GM12878 (cell line): ENCODE measurements at regions not wholly inside any gene's neighbourhood (a gene's known extent, or its start where the extent isn't known, plus 50 kb on each side); places are given as distances from the start of the nearest gene placed in this dataset.

Experiments used
- ATAC-seq: fragments of 200-7000 bp; cut with Tn5 transposase; 3 replicates; pipeline ENCODE4 v1.9.1; 2020; ENCODE audit warnings: mild to moderate bottlenecking, moderate library complexity
- BruUV-seq: library from RNA; stranded (reverse); fragments of 400-500 nt; replicated peaks from 2 replicates; lab custom pipeline; 2021; lab: Mats Ljungman, UMichigan
- CTCF ChIA-PET: fragments of 300-600 bp; sonication (Branson Sonifier 250); formaldehyde crosslinking; extraction: SDS; loops from one replicate; lab custom pipeline; 2021; ENCODE audit warnings: inconsistent platforms; lab: Yijun Ruan, JAX
- POLR2A ChIA-PET: fragments of 350-600 bp; formaldehyde crosslinking; extraction: SDS; loops from one replicate; lab custom pipeline; 2021; ENCODE audit warnings: inconsistent platforms; lab: Charles Lee
- RAD21 ChIA-PET: fragments of 300-600 bp; sonication (Branson Sonifier 250); formaldehyde crosslinking; loops from one replicate; lab custom pipeline; 2023; ENCODE audit warnings: antibody characterized with exemption; ENCODE audit not compliant: unreplicated experiment; lab: Charles Lee
- SMC1A ChIA-PET: fragments of 300-600 bp; sonication (Branson Sonifier 250); formaldehyde crosslinking; loops from one replicate; lab custom pipeline; 2023; ENCODE audit not compliant: unreplicated experiment, uncharacterized antibody; lab: Charles Lee
- DNase-seq: peaks from one replicate; pipeline ENCODE4 v3.0.0-alpha.2; 2011; ENCODE audit warnings: low read depth, low spot score
- FAIRE-seq: peaks from 3 replicates; lab custom pipeline; 2011; peaks lifted over from hg19 to GRCh38; lab: Jason Lieb, UNC
- H2AFZ ChIP-seq: 2 replicates; pipeline ENCODE4 v1.6.0; 2011; ENCODE audit warnings: low read depth, low read length, control low read depth; ENCODE audit not compliant: control insufficient read depth
- H3K27ac ChIP-seq: 2 replicates; pipeline ENCODE4 v1.5.1; 2011; ENCODE audit warnings: control low read depth; ENCODE audit not compliant: control insufficient read depth, insufficient read depth
- H3K27me3 ChIP-seq, 2 experiments: replicated peaks in 1 of 2; 2 replicates each; pipeline versions ENCODE4 v1.6.0 to v1.6.1; 2011; ENCODE audit warnings: low read length in 1 of 2; ENCODE audit not compliant: control insufficient read depth in 2 of 2, insufficient read depth in 2 of 2
- H3K36me3 ChIP-seq, 2 experiments: 2 replicates each; pipeline ENCODE4 v1.5.1; 2011; ENCODE audit warnings: low read length in 1 of 2; ENCODE audit not compliant: control insufficient read depth in 2 of 2, insufficient read depth in 2 of 2
- H3K4me1 ChIP-seq: 2 replicates; pipeline ENCODE4 v1.6.1; 2011; ENCODE audit warnings: mild to moderate bottlenecking, low read length, moderate library complexity, mixed read lengths; ENCODE audit not compliant: control insufficient read depth, insufficient read depth
- H3K4me2 ChIP-seq: 2 replicates; pipeline ENCODE4 v1.6.0; 2011; ENCODE audit warnings: control low read depth; ENCODE audit not compliant: control insufficient read depth, insufficient read depth
- H3K4me3 ChIP-seq: fragments of 200-600 bp; sonication (generic); 2 replicates; pipeline ENCODE4 v1.5.1; 2016
- H3K79me2 ChIP-seq: 2 replicates; pipeline ENCODE4 v1.6.0; 2011; ENCODE audit warnings: low read length; ENCODE audit not compliant: control insufficient read depth, insufficient read depth
- H3K9ac ChIP-seq: 2 replicates; pipeline ENCODE4 v1.8.0; 2011; ENCODE audit warnings: low read length, control low read depth, mixed read lengths; ENCODE audit not compliant: control insufficient read depth, insufficient read depth
- H3K9me3 ChIP-seq: replicated peaks from 3 replicates; pipeline ENCODE4 v1.5.1; 2011; ENCODE audit warnings: mild to moderate bottlenecking, low read length; ENCODE audit not compliant: control insufficient read depth, insufficient read depth
- H4K20me1 ChIP-seq: 2 replicates; pipeline ENCODE4 v1.6.0; 2011; ENCODE audit not compliant: control insufficient read depth, insufficient read depth
- BHLHE40 ChIP-seq, 2 experiments: fragments of 450-650 bp in 1 of 2; IDR thresholded peaks; 2 replicates each; pipeline ENCODE4 v1.6.1; 2011 to 2017; ENCODE audit warnings: low read depth in 2 of 2, borderline replicate concordance in 1 of 2, improper control_type of control experiment in 1 of 2, low read length in 1 of 2, mild to moderate bottlenecking in 1 of 2
- GABPA ChIP-seq: IDR thresholded peaks from 2 replicates; pipeline ENCODE4 v1.6.1; 2014; ENCODE audit warnings: antibody characterized with exemption, low read depth, mild to moderate bottlenecking, inconsistent platforms
- MTA2 ChIP-seq: fragments of 450-650 bp; IDR thresholded peaks from 2 replicates; pipeline ENCODE4 v1.6.1; 2016; ENCODE audit warnings: low read depth, mild to moderate bottlenecking, moderate library complexity
- MYB ChIP-seq: fragments of 150-350 bp; IDR thresholded peaks from 2 replicates; pipeline ENCODE4 v1.6.1; 2014; ENCODE audit warnings: mild to moderate bottlenecking, low read depth, low read length, borderline replicate concordance
- MYC ChIP-seq: IDR thresholded peaks from 2 replicates; pipeline ENCODE4 v1.6.1; 2011; ENCODE audit warnings: mild to moderate bottlenecking, low read length, moderate library complexity, inconsistent platforms; ENCODE audit not compliant: insufficient read depth, insufficient replicate concordance, insufficient read length, severe bottlenecking
- RAD21 ChIP-seq: IDR thresholded peaks from 2 replicates; pipeline ENCODE4 v1.6.1; 2011; ENCODE audit warnings: mild to moderate bottlenecking, low read depth, low read length, moderate library complexity; ENCODE audit not compliant: insufficient read depth
- TCF3 ChIP-seq: IDR thresholded peaks from 2 replicates; pipeline ENCODE4 v1.6.1; 2012; ENCODE audit warnings: low read depth, mild to moderate bottlenecking, low read length, borderline replicate concordance; ENCODE audit not compliant: insufficient read depth
- ZNF217 ChIP-seq: fragments of 450-650 bp; IDR thresholded peaks from 2 replicates; pipeline ENCODE4 v1.6.1; 2017; ENCODE audit warnings: antibody characterized with exemption, mild to moderate bottlenecking
- in situ Hi-C: fragments of 300-500 bp; cut with MboI; formaldehyde crosslinking; loops from 9 replicates; pipeline ENCODE4 v1.14.3; 2018; ENCODE audit warnings: mixed read lengths
- intact Hi-C: fragments of 100-400 bp; cut with micrococcal nuclease; formaldehyde crosslinking; loops from one replicate; pipeline ENCODE4 v1.14.2; 2022; ENCODE audit not compliant: unreplicated experiment
- TF ChIP-seq, protein P1 (sequence below): IDR thresholded peaks from 2 replicates; pipeline ENCODE4 v1.6.1; 2012; ENCODE audit warnings: low read length, inconsistent platforms

DNA sequence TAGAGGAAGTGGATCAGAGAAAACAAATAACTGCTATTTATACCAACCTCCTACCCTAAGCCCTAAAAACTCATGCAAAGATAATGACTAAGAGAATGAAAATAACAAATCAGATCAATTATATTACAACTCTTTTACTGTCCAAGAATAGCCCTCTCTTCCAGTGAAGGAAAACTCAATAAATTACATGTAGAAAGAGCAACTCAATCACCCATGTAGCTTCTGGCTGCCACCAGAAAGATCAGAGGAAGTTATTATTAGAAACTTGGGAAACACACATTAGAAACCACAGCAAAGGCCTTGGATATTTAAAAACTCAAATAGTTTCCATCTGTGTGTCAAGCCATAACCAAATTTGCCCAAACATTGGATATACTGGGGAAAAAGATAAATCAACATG lies 134.0 kb upstream of the TARS1 start:
- RAD21 ChIA-PET: no interaction called here
- POLR2A ChIA-PET: no interaction called here
- H3K36me3 ChIP-seq: no peaks in the 10 kb centered on the region
- SMC1A ChIA-PET: no interaction called here
- DNase-seq (no peak), ATAC-seq (no peak), FAIRE-seq (no peak)
- H3K9me3 ChIP-seq: no peaks in the 10 kb centered on the region; the same call in 2 of the 3 replicates
- intact Hi-C loops: no loop called here
- H3K27ac ChIP-seq: no peak overlapping the region
- in situ Hi-C loops: no loop called here
- TF ChIP-seq ZNF217 (no peak), MTA2 (no peak), GABPA (no peak), RAD21 (no peak), TCF3 (no peak), MYC (no peak), BHLHE40 (IDR thresholded peaks at IDR 0.05; ENCODE audit: borderline replicate concordance in 1 of 2, low read depth in 2 of 2, low read length in 1 of 2) (no peak), MYB (no peak)
- TF ChIP-seq, protein P1, sequence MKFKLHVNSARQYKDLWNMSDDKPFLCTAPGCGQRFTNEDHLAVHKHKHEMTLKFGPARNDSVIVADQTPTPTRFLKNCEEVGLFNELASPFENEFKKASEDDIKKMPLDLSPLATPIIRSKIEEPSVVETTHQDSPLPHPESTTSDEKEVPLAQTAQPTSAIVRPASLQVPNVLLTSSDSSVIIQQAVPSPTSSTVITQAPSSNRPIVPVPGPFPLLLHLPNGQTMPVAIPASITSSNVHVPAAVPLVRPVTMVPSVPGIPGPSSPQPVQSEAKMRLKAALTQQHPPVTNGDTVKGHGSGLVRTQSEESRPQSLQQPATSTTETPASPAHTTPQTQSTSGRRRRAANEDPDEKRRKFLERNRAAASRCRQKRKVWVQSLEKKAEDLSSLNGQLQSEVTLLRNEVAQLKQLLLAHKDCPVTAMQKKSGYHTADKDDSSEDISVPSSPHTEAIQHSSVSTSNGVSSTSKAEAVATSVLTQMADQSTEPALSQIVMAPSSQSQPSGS: no peak
- no peak overlapping the region for H3K9ac ChIP-seq
- no peaks in the 10 kb centered on the region for H3K4me1 ChIP-seq
- H3K79me2 ChIP-seq: no peaks in the 10 kb centered on the region
- no peak overlapping the region for H2AFZ ChIP-seq
- CTCF ChIA-PET: no interaction called here
- no peak overlapping the region for H3K4me2 ChIP-seq
- no TSS peak for BruUV-seq
- H3K4me3 ChIP-seq: no peak overlapping the region
- H4K20me1 ChIP-seq: no peaks in the 10 kb centered on the region
- H3K27me3 ChIP-seq: no peaks in the 10 kb centered on the region
